ENCODE measurements at regions not wholly inside any gene's neighbourhood (a gene's known extent, or its start where the extent isn't known, plus 50 kb on each side); places are given as distances from the start of the nearest gene placed in this dataset.

GRCh38 chr3:21220944-21221343 lies 530.1 kb downstream of the ZNF385D start:
- TF ChIP-seq CTCF (IDR thresholded peaks at IDR 0.05; ENCODE audit: control extremely low read depth in 1 of 3, insufficient read depth in 1 of 3, low read depth in 1 of 3, low read length in 3 of 3) (no peak), TEAD4 (IDR thresholded peaks at IDR 0.05; ENCODE audit: low read depth, low read length) (no peak), EP300 (IDR thresholded peaks at IDR 0.05; ENCODE audit: borderline replicate concordance in 1 of 2, low read depth in 2 of 2, low read length in 2 of 2) (no peak), POLR2A (IDR thresholded peaks at IDR 0.05; ENCODE audit: control extremely low read depth in 1 of 2, low read depth in 2 of 2, low read length in 2 of 2) (no peak)
